ENCODE measurements at regions not wholly inside any gene's neighbourhood (a gene's known extent, or its start where the extent isn't known, plus 50 kb on each side); places are given as distances from the start of the nearest gene placed in this dataset.

DNA sequence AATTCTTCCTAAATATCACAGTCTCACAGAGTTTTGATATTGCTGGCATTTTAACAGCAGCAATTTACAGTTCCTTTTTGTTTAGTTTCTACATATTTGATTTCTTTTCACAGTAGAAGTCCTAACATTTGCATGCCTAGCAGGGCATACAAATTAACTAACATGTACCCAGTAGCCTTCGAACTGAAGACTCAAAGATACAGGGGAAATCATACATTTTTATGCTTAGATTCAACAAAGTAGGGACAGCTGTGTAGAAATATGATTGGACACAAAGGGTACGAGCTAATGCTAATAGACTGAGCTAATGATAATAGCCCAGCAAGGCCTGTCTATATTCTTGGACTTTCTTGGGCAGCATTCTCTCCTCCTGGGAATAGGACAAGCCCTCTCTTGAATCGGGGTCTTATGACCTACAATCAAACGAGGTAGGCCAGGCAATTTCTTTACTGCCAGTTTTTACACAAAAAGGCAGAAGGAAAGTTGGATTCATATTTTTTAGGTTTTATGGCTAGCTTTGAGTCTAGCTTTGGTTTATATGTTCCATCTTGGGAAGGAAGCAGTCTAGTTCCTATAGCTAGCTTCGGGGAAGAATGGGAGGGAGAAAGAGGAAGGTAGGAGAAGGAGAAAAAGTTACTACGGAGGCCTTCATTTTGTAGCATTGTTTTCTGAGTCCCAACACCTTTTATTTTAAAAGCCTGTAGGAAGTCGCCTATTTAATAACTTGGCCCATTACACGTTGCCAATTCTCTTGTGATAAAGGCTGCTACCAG is 115.8 kb downstream of the HFE start:
- Histone ChIP-seq H3K27me3 (ENCODE audit: control insufficient read depth, insufficient read depth, low read length) (no peaks in the 10 kb centered on the region), H3K4me3 (ENCODE audit: low read length) (no peak overlapping the region)
- DNase-seq = no peak

DNA sequence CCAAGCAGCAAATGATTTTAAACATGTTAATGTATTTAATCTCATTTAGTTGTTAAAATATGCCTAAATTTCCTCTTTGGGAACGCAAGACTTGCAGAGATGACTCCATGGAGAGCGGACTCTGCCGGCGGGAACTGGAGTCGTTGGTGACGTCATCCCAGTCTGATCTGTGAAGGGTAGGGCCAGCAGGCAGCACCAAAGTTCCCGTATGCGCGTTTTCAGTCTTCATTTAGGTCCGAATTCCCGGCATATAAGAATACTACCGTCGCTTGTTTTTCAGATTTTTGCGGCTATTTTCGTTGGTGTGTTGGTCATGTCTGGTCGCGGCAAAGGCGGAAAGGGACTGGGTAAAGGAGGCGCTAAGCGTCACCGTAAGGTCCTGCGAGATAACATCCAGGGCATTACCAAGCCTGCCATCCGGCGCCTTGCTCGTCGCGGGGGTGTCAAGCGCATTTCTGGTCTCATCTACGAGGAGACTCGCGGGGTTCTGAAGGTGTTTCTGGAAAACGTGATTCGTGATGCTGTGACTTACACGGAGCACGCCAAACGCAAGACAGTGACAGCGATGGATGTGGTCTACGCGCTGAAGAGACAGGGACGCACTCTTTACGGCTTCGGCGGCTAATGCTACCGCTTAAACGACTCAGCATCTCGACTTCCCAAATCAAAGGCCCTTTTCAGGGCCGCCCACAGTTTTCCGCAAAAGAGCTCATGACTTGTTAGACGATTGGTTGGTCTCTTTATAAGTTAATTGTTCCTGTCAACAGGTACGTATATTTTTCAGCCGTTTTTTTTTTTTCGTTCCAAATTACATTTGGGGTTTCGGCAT is 117.3 kb downstream of the HFE start:
- Histone ChIP-seq H3K27me3 (ENCODE audit: control insufficient read depth, insufficient read depth, low read length) (no peaks in the 10 kb centered on the region), H3K27ac (ENCODE audit: low read length) (peak overlapping the region; percentile 100), H3K9me3 (replicated peaks; ENCODE audit: control insufficient read depth, low read depth, low read length) (no peaks in the 10 kb centered on the region), H3K4me1 (ENCODE audit: control insufficient read depth, insufficient read depth, low read length) (peaks cover 12% of the 10 kb centered on the region), H3K36me3 (ENCODE audit: control insufficient read depth, insufficient read depth, low read length) (no peaks in the 10 kb centered on the region), H3K4me3 (ENCODE audit: low read length) (peak overlapping the region; percentile 89)
- peak; percentile 99 for DNase-seq
- WGBS (ENCODE audit: insufficient coverage) = under 1% methylated on average over 38 of the region's 53 CpGs

More for the DNA sequence above, 115.8 kb downstream of the HFE start:
- H3K27ac ChIP-seq (ENCODE audit: low read length) = peak overlapping the region; percentile 5
- no peaks in the 10 kb centered on the region for H3K9me3 ChIP-seq (replicated peaks; ENCODE audit: control insufficient read depth, low read depth, low read length)
- H3K36me3 ChIP-seq (ENCODE audit: control insufficient read depth, insufficient read depth, low read length) = no peaks in the 10 kb centered on the region
- WGBS (ENCODE audit: insufficient coverage) = no CpG with 5 or more reads among the region's 8 CpGs
- peaks cover 16% of the 10 kb centered on the region for H3K4me1 ChIP-seq (ENCODE audit: control insufficient read depth, insufficient read depth, low read length)

DNA sequence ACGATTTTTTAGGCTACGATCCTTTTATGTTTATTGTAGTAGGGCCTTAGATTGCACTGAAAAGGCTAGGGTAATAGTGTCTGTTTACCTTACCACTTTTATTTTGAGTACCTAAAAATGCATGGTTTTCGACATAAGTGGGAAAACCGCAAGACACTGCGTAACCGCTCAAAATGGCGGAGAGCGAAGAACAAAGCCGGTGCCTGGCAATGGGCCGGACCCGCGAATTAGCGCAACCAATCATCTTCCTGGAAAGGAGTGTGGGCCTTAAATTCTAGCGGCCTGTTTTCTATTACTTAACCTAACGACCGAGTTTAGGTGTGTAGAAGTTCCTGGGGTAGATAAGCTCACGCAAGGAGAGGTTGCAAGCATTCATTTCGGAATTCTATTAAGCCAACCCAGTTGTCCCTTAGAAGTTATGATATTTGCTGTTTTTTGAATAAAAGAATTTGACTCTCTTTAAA is 118.0 kb downstream of the HFE start:
- Histone ChIP-seq H3K4me3 (ENCODE audit: low read length) (peak overlapping the region; percentile 89), H3K4me1 (ENCODE audit: control insufficient read depth, insufficient read depth, low read length) (peaks cover 8% of the 10 kb centered on the region), H3K27ac (ENCODE audit: low read length) (peak overlapping the region; percentile 100), H3K9me3 (replicated peaks; ENCODE audit: control insufficient read depth, low read depth, low read length) (no peaks in the 10 kb centered on the region), H3K27me3 (ENCODE audit: control insufficient read depth, insufficient read depth, low read length) (no peaks in the 10 kb centered on the region), H3K36me3 (ENCODE audit: control insufficient read depth, insufficient read depth, low read length) (no peaks in the 10 kb centered on the region)
- peak; percentile 97 for DNase-seq
- WGBS (ENCODE audit: insufficient coverage) = 0% methylated on average over 10 of the region's 18 CpGs

DNA sequence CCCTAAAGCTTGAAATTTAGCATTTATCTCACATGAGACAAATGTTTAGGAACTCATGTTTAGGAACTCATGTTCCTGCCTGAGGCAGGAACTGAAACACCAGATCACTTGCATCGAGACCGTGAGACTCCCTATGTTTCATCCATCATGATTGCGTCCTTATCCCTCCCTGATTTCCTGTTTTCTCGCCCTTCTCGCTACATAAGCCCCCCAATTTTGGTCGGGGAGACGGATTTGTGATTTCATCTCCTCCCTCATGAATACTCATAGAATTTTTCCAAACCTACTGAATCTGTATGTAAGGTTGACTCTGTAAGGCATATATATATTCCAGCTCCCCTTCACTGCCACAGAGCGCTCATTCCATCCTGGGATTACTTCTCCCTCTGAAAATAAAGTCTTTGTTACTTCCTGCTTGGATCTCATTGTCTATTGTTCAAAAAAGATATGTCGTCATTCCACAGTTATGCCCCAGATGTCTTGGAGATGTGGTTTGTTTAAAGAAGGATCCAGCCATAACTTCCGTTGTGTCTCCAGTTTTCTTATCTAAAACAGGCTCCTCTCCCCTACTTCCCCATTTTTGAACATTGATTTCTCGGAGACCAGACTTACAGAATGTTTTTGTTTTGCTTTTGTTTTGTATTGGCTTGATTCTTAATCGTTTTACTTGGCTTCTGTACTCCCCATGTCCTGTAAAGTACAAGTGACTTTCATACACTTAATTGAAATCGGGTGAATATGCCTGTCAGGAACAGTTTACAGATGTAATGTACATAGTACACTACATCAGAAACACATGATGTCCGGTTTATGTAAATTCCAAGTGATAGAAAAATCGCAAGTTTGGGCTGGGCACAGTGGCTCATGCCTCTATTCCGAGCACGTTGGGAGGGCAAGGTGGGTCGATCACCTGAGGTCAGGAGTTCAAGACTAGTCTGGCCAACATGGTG is 118.7 kb downstream of the HFE start:
- Histone ChIP-seq H3K4me3 (ENCODE audit: low read length) (peak overlapping the region; percentile 89), H3K4me1 (ENCODE audit: control insufficient read depth, insufficient read depth, low read length) (peaks cover 8% of the 10 kb centered on the region), H3K36me3 (ENCODE audit: control insufficient read depth, insufficient read depth, low read length) (no peaks in the 10 kb centered on the region), H3K27ac (ENCODE audit: low read length) (peak overlapping the region; percentile 100), H3K9me3 (replicated peaks; ENCODE audit: control insufficient read depth, low read depth, low read length) (no peaks in the 10 kb centered on the region), H3K27me3 (ENCODE audit: control insufficient read depth, insufficient read depth, low read length) (no peaks in the 10 kb centered on the region)
- 3% methylated on average over 5 of the region's 18 CpGs for WGBS (ENCODE audit: insufficient coverage)
- peak; percentile 90 for DNase-seq

DNA sequence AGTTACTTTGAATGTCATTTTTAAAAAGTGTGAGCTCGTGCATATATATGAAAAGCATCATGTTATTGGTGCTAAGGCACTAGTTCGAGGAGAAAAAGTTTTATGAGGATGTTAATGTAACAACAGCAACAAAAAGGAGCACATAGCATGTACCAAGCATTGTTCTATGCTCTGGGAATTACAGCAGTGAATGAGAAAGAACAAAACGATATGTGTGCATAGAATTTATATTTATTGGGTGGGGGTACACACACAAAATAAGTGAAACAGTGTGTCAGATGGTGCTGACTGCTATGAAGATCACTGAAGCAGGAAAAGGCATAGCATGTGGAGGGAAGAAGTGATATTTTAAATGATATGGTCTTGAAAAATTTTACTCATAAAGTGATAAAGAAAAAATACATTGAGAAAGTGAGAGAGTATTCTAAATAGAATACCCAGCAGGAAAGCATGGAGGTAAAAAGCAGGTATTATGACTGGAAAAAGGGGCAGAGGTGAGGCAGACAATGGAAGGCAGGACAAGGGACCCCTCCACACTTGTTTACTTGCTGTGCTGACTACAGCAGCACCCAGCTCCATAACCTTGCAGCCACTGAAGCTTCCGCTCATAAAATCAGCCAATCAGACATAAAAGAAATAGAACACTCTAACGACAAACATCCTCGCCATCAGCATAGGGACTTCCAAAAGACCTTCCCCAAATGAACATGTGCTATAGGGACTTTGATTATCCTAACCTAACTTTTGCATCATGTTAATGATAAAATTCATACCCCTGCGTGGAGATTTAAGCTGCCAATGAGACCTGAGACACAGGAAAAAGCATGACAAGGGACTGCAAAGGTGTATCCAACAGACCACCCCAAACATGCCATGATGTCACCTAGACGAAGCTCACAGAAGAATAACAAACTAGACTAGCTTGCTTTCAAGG is 119.9 kb downstream of the HFE start:
- 52% methylated on average over 5 of the region's 8 CpGs for WGBS (ENCODE audit: insufficient coverage)
- H3K9me3 ChIP-seq (replicated peaks; ENCODE audit: control insufficient read depth, low read depth, low read length) = no peaks in the 10 kb centered on the region
- no peaks in the 10 kb centered on the region for H3K36me3 ChIP-seq (ENCODE audit: control insufficient read depth, insufficient read depth, low read length)
- H3K4me1 ChIP-seq (ENCODE audit: control insufficient read depth, insufficient read depth, low read length) = peaks cover 8% of the 10 kb centered on the region
- no peak for DNase-seq
- H3K27me3 ChIP-seq (ENCODE audit: control insufficient read depth, insufficient read depth, low read length) = no peaks in the 10 kb centered on the region
- H3K4me3 ChIP-seq (ENCODE audit: low read length) = no peak overlapping the region
- peak overlapping the region; percentile 100 for H3K27ac ChIP-seq (ENCODE audit: low read length)

DNA sequence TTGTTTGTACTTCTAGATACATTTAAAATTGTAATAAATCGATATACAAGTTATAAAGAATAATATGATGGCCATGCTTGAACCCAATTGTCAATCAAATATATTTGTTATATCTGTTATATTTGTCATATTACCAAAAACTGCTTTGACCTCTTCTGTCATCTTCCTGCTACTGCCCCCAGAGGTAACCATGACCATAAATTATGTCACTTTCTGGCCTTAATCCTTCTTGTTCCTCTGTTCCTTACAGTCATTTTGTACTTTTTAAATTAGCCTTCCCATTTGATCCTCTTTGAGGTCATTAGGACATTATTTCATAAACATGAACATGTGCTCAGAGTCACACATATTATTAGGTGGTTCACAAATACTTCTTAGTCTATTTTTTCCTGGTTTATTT is 124.7 kb downstream of the HFE start:
- Histone ChIP-seq H3K4me1 (ENCODE audit: control insufficient read depth, insufficient read depth, low read length) (peaks cover 18% of the 10 kb centered on the region), H3K4me3 (ENCODE audit: low read length) (no peak overlapping the region), H3K27ac (ENCODE audit: low read length) (no peak overlapping the region), H3K9me3 (replicated peaks; ENCODE audit: control insufficient read depth, low read depth, low read length) (no peaks in the 10 kb centered on the region), H3K27me3 (ENCODE audit: control insufficient read depth, insufficient read depth, low read length) (no peaks in the 10 kb centered on the region), H3K36me3 (ENCODE audit: control insufficient read depth, insufficient read depth, low read length) (no peaks in the 10 kb centered on the region)
- no peak for DNase-seq
- no CpG with 5 or more reads among the region's 1 CpG for WGBS (ENCODE audit: insufficient coverage)

DNA sequence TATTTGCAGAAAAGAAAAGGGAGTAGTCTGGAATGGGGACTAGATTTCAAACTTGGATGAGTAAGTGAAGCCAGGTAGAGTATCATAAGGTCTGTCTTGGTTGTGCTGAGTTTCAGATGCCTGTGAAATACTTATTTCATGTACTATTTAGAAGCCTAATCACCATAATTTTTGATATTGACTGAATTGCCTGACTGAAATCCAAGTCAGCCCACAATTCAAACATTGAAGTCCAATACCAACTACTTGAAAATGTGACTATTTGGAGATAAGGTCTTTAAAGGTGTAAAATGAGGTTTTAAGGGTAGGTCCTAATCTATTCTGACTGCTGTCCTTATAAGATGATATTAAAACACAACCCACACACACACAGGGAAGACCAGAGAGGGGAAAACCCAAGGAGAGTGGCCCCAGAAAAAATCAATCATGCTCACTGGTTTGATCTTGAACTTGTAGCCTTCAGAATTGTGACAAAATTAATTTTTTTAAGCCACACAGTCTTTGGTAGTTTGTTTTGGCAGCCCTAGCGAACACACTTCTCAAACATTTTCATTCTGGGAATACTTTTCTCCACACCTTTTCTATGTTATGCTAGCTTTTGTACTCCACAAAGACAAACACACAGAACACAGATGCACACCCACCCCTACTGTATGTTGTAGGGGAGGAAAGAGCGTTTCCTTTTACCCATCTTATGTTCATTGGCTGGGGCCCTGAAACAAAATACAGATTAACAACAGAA is 126.3 kb downstream of the HFE start:
- H3K4me1 ChIP-seq (ENCODE audit: control insufficient read depth, insufficient read depth, low read length) = peaks cover 26% of the 10 kb centered on the region
- H3K4me3 ChIP-seq (ENCODE audit: low read length) = no peak overlapping the region
- no CpG with 5 or more reads among the region's 2 CpGs for WGBS (ENCODE audit: insufficient coverage)
- H3K27ac ChIP-seq (ENCODE audit: low read length) = no peak overlapping the region
- no peak for DNase-seq
- H3K36me3 ChIP-seq (ENCODE audit: control insufficient read depth, insufficient read depth, low read length) = no peaks in the 10 kb centered on the region
- H3K27me3 ChIP-seq (ENCODE audit: control insufficient read depth, insufficient read depth, low read length) = no peaks in the 10 kb centered on the region
- no peaks in the 10 kb centered on the region for H3K9me3 ChIP-seq (replicated peaks; ENCODE audit: control insufficient read depth, low read depth, low read length)

DNA sequence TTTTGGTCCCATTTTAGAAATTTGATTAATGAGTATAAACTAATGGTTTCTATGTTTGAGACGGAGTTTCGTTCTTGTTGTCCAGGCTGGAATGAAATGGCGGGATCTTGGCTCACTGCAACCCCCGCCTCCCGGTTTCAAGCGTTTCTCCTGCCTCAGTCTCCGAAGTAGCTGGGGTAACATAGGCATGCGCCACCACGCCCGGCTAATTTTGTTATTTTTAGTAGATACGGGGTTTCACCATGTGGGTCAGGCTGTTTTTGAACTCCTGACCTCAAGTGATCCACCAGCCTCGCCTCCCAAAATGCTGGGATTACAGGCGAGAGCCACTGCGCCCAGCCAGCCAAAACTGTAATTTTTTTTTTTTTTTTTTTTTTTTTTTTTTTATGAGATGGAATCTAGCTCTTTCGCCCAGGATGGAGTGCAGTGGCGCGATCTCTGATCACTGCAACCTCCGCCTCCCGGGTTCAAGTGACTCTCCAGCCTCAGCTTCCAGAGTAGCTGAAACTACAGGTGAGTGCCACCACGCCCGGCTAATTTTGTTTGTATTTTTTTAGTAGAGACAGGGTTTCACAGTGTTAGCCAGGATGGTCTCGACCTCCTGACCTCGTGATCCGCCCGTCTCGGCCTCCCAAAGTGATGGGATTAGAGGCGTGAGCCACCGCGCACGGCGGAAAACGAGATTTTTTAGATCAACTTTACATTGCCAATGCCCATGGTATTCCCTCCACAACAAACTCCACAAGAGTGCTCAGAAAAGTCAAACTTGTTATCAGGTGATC is 127.8 kb downstream of the HFE start:
- H3K4me1 ChIP-seq (ENCODE audit: control insufficient read depth, insufficient read depth, low read length) = peaks cover 26% of the 10 kb centered on the region
- no peaks in the 10 kb centered on the region for H3K36me3 ChIP-seq (ENCODE audit: control insufficient read depth, insufficient read depth, low read length)
- WGBS (ENCODE audit: insufficient coverage) = 21% methylated on average over 23 of the region's 32 CpGs
- no peaks in the 10 kb centered on the region for H3K9me3 ChIP-seq (replicated peaks; ENCODE audit: control insufficient read depth, low read depth, low read length)
- no peaks in the 10 kb centered on the region for H3K27me3 ChIP-seq (ENCODE audit: control insufficient read depth, insufficient read depth, low read length)
- peak overlapping the region; percentile 100 for H3K27ac ChIP-seq (ENCODE audit: low read length)
- H3K4me3 ChIP-seq (ENCODE audit: low read length) = peak overlapping the region; percentile 54
- DNase-seq = peak; percentile 17

All from muscle of leg (tissue), 3 donors.